ENCODE measurements at regions not wholly inside any gene's neighbourhood (a gene's known extent, or its start where the extent isn't known, plus 50 kb on each side); places are given as distances from the start of the nearest gene placed in this dataset.

- Mint-ChIP-seq H3K9me3 (ENCODE audit: insufficient read depth) (no peaks in the 10 kb centered on the region), H3K4me1 (no peaks in the 10 kb centered on the region), H3K27ac (no peak overlapping the region), H3K27me3 (no peaks in the 10 kb centered on the region), H3K4me3 (no peak overlapping the region)
- no peak for DNase-seq
- ChIA-PET CTCF (no interaction called here), POLR2A (no interaction called here)
- H3K9me3 ChIP-seq (ENCODE audit: control extremely low read depth in 1 of 3, control insufficient read depth in 2 of 3, insufficient read depth in 1 of 3, low read length in 2 of 3), result no peaks in the 10 kb centered on the region
- H3K4me2 ChIP-seq (replicated peaks; ENCODE audit: low read depth, low read length, poor library complexity, severe bottlenecking), result no peak overlapping the region
- no peaks in the 10 kb centered on the region for H4K20me1 ChIP-seq (ENCODE audit: control insufficient read depth, insufficient read depth, low read length, poor library complexity, severe bottlenecking)
- TF ChIP-seq CTCF (IDR thresholded peaks at IDR 0.05) (no peak), EZH2 (IDR thresholded peaks at IDR 0.05; ENCODE audit: borderline replicate concordance, insufficient read depth, low read depth, low read length, poor library complexity, severe bottlenecking) (no peak)
- ATAC-seq (ENCODE audit: low read depth), result no peak
- no peaks in the 10 kb centered on the region for H3K4me1 ChIP-seq (ENCODE audit: control insufficient read depth in 2 of 2, insufficient read depth in 2 of 2, low read length in 2 of 2)
- no peak overlapping the region for H3K27ac ChIP-seq (ENCODE audit: low read length in 2 of 2)
- WGBS (ENCODE audit: insufficient coverage), result 70% methylated on average over 1 of the region's 1 CpG
- intact Hi-C loops (cut with micrococcal nuclease), result no loop called here
- no peak overlapping the region for H3K9ac ChIP-seq (ENCODE audit: low read length)
- H3K27me3 ChIP-seq (replicated peaks in 1 of 4; ENCODE audit: control extremely low read depth in 1 of 4, control insufficient read depth in 3 of 4, insufficient read depth in 4 of 4, low read length in 3 of 4), result no peaks in the 10 kb centered on the region
- H3K79me2 ChIP-seq (ENCODE audit: control insufficient read depth, insufficient read depth, low read length), result no peaks in the 10 kb centered on the region
- no peaks in the 10 kb centered on the region for H3K36me3 ChIP-seq (replicated peaks in 1 of 2; ENCODE audit: control extremely low read depth in 1 of 2, control insufficient read depth in 1 of 2, extremely low read depth in 1 of 2, insufficient read depth in 2 of 2, low read length in 1 of 2)
- H2AFZ ChIP-seq (ENCODE audit: insufficient read depth, low read depth, low read length, poor library complexity, severe bottlenecking), result no peak overlapping the region
- H3K4me3 ChIP-seq (ENCODE audit: control extremely low read depth in 1 of 5, extremely low read depth in 1 of 5, insufficient read depth in 1 of 5, low read depth in 2 of 5, low read length in 4 of 5), result no peak overlapping the region
These were observed 509.3 kb downstream of the VGLL3 start for GRCh38 chr3:86481636-86482035.

GRCh38 chr3:86481031-86481430 lies 509.9 kb downstream of the VGLL3 start:
- Mint-ChIP-seq H3K27me3 (no peaks in the 10 kb centered on the region), H3K4me1 (no peaks in the 10 kb centered on the region), H3K4me3 (no peak overlapping the region), H3K27ac (no peak overlapping the region), H3K9me3 (ENCODE audit: insufficient read depth) (no peaks in the 10 kb centered on the region)
- Histone ChIP-seq H3K36me3 (replicated peaks in 1 of 2; ENCODE audit: control extremely low read depth in 1 of 2, control insufficient read depth in 1 of 2, extremely low read depth in 1 of 2, insufficient read depth in 2 of 2, low read length in 1 of 2) (no peaks in the 10 kb centered on the region), H2AFZ (ENCODE audit: insufficient read depth, low read depth, low read length, poor library complexity, severe bottlenecking) (no peak overlapping the region), H3K27me3 (replicated peaks in 1 of 4; ENCODE audit: control extremely low read depth in 1 of 4, control insufficient read depth in 3 of 4, insufficient read depth in 4 of 4, low read length in 3 of 4) (no peaks in the 10 kb centered on the region), H3K9ac (ENCODE audit: low read length) (no peak overlapping the region), H3K79me2 (ENCODE audit: control insufficient read depth, insufficient read depth, low read length) (no peaks in the 10 kb centered on the region), H3K27ac (ENCODE audit: low read length in 2 of 2) (no peak overlapping the region), H3K9me3 (ENCODE audit: control extremely low read depth in 1 of 3, control insufficient read depth in 2 of 3, insufficient read depth in 1 of 3, low read length in 2 of 3) (no peaks in the 10 kb centered on the region), H3K4me1 (ENCODE audit: control insufficient read depth in 2 of 2, insufficient read depth in 2 of 2, low read length in 2 of 2) (no peaks in the 10 kb centered on the region), H3K4me2 (replicated peaks; ENCODE audit: low read depth, low read length, poor library complexity, severe bottlenecking) (no peak overlapping the region), H3K4me3 (ENCODE audit: control extremely low read depth in 1 of 5, extremely low read depth in 1 of 5, insufficient read depth in 1 of 5, low read depth in 2 of 5, low read length in 4 of 5) (no peak overlapping the region), H4K20me1 (ENCODE audit: control insufficient read depth, insufficient read depth, low read length, poor library complexity, severe bottlenecking) (no peaks in the 10 kb centered on the region)
- CTCF ChIA-PET, result no interaction called here
- POLR2A ChIA-PET, result no interaction called here
- intact Hi-C loops (cut with micrococcal nuclease), result no loop called here
- ATAC-seq (ENCODE audit: low read depth) (no peak), DNase-seq (no peak)
- TF ChIP-seq EZH2 (IDR thresholded peaks at IDR 0.05; ENCODE audit: borderline replicate concordance, insufficient read depth, low read depth, low read length, poor library complexity, severe bottlenecking), result no peak
- no peak for TF ChIP-seq CTCF (IDR thresholded peaks at IDR 0.05)
